Caco-2 (cell line): ENCODE measurements at regions not wholly inside any gene's neighbourhood (a gene's known extent, or its start where the extent isn't known, plus 50 kb on each side); places are given as distances from the start of the nearest gene placed in this dataset.

Experiments
- BruUV-seq: library from RNA; stranded (reverse); fragments of 400-500 nt; replicated peaks from 2 replicates; lab custom pipeline; 2021; lab: Mats Ljungman, UMichigan
- CTCF ChIA-PET: fragments of 300-600 bp; sonication (Branson Sonifier 250); formaldehyde crosslinking; loops from one replicate; lab custom pipeline; 2022; ENCODE audit warnings: antibody characterized with exemption; lab: Charles Lee
- POLR2A ChIA-PET: fragments of 300-600 bp; sonication (Branson Sonifier 250); formaldehyde crosslinking; loops from one replicate; lab custom pipeline; 2022; ENCODE audit warnings: antibody characterized with exemption; lab: Charles Lee
- DNase-seq, 2 experiments: peaks; one replicate each; pipeline versions ENCODE4 v3.0.0 to v3.0.0-alpha.2; 2020 to 2022
- H3K27me3 ChIP-seq: replicated peaks from 2 replicates; pipeline ENCODE4 v1.6.0; 2011; ENCODE audit warnings: low read length; ENCODE audit not compliant: control insufficient read depth, insufficient read depth
- H3K36me3 ChIP-seq: 2 replicates; pipeline ENCODE4 v1.5.1; 2011; ENCODE audit warnings: low read length; ENCODE audit not compliant: control insufficient read depth, insufficient read depth
- H3K4me1 ChIP-seq: fragments of 250-450 bp; sonication (Bioruptor Pico); 2 replicates; pipeline ENCODE4 v1.5.1; 2020; ENCODE audit warnings: mild to moderate bottlenecking
- H3K4me3 ChIP-seq: 2 replicates; pipeline ENCODE4 v1.5.1; 2011; ENCODE audit warnings: low read depth, mild to moderate bottlenecking, control low read depth, low read length
- H3K9me3 ChIP-seq: fragments of 250-450 bp; sonication (Bioruptor Pico); 2 replicates; pipeline ENCODE4 v1.5.1; 2020; ENCODE audit warnings: mild to moderate bottlenecking, moderate library complexity
- H3K27ac Mint-ChIP-seq: one replicate; pipeline ENCODE4 v1.8.0; 2022; ENCODE audit warnings: mixed read lengths; ENCODE audit not compliant: unreplicated experiment
- H3K27me3 Mint-ChIP-seq: one replicate; pipeline ENCODE4 v1.8.0; 2022; ENCODE audit warnings: mixed read lengths; ENCODE audit not compliant: insufficient read depth, unreplicated experiment
- H3K36me3 Mint-ChIP-seq: one replicate; pipeline ENCODE4 v1.8.0; 2022; ENCODE audit warnings: mild to moderate bottlenecking, mixed read lengths; ENCODE audit not compliant: insufficient read depth, unreplicated experiment
- H3K4me1 Mint-ChIP-seq: one replicate; pipeline ENCODE4 v1.8.0; 2022; ENCODE audit warnings: low read depth, mixed read lengths; ENCODE audit not compliant: unreplicated experiment
- H3K4me3 Mint-ChIP-seq: one replicate; pipeline ENCODE4 v1.8.0; 2022; ENCODE audit warnings: mild to moderate bottlenecking, moderate library complexity, mixed read lengths; ENCODE audit not compliant: unreplicated experiment
- H3K9me3 Mint-ChIP-seq: one replicate; pipeline ENCODE4 v1.8.0; 2022; ENCODE audit warnings: mixed read lengths; ENCODE audit not compliant: unreplicated experiment
- CTCF ChIP-seq, 2 experiments: fragments of 200-600 bp in 1 of 2; IDR thresholded peaks; 1 replicate in 1 of 2; 2 replicates in 1 of 2; pipeline versions ENCODE4 v1.5.1 to v1.8.0; 2011 to 2022; ENCODE audit warnings: antibody characterized with exemption in 1 of 2, control low read depth in 1 of 2, inconsistent platforms in 1 of 2, low read depth in 1 of 2, low read length in 1 of 2, mild to moderate bottlenecking in 1 of 2, moderate library complexity in 1 of 2; ENCODE audit not compliant: insufficient read depth in 1 of 2, severe bottlenecking in 1 of 2, unreplicated experiment in 1 of 2
- intact Hi-C: fragments of 100-400 bp; cut with micrococcal nuclease; formaldehyde crosslinking; loops from one replicate; pipeline ENCODE4 v1.10.0; 2022; ENCODE audit not compliant: unreplicated experiment

GRCh38 chr6:129967427-129967826 lies 51.0 kb upstream of the L3MBTL3 start:
- BruUV-seq, result no TSS peak
- no peak for DNase-seq
- Mint-ChIP-seq H3K4me1 (no peaks in the 10 kb centered on the region), H3K9me3 (peaks cover 19% of the 10 kb centered on the region), H3K27me3 (no peaks in the 10 kb centered on the region), H3K36me3 (no peaks in the 10 kb centered on the region), H3K4me3 (no peak overlapping the region), H3K27ac (no peak overlapping the region)
- no peak overlapping the region for H3K4me3 ChIP-seq
- no peaks in the 10 kb centered on the region for H3K4me1 ChIP-seq
- H3K36me3 ChIP-seq, result no peaks in the 10 kb centered on the region
- H3K9me3 ChIP-seq, result peaks cover 8% of the 10 kb centered on the region
- H3K27me3 ChIP-seq, result no peaks in the 10 kb centered on the region
- intact Hi-C loops, result no loop called here
- ChIA-PET POLR2A (interaction anchor here (0.6 kb wide), 1 partner anchor 258 kb away, joined by 3 read pairs; no protein-coding TSS in a partner anchor), CTCF (no interaction called here)
- TF ChIP-seq CTCF (IDR thresholded peaks at IDR 0.05; ENCODE audit: insufficient read depth in 1 of 2, low read depth in 1 of 2, low read length in 1 of 2, severe bottlenecking in 1 of 2, unreplicated experiment in 1 of 2), result no peak

- Histone ChIP-seq H3K4me3 (no peak overlapping the region), H3K9me3 (peaks cover 8% of the 10 kb centered on the region), H3K27me3 (no peaks in the 10 kb centered on the region), H3K36me3 (no peaks in the 10 kb centered on the region), H3K4me1 (no peaks in the 10 kb centered on the region)
- no peak overlapping the region for H3K4me3 Mint-ChIP-seq
- no peak for TF ChIP-seq CTCF (IDR thresholded peaks at IDR 0.05; ENCODE audit: insufficient read depth in 1 of 2, low read depth in 1 of 2, low read length in 1 of 2, severe bottlenecking in 1 of 2, unreplicated experiment in 1 of 2)
- no TSS peak for BruUV-seq
- ChIA-PET CTCF (no interaction called here), POLR2A (no interaction called here)
- intact Hi-C loops, result no loop called here
- H3K9me3 Mint-ChIP-seq, result peaks cover 19% of the 10 kb centered on the region
- DNase-seq, result no peak
- no peak overlapping the region for H3K27ac Mint-ChIP-seq
- no peaks in the 10 kb centered on the region for H3K4me1 Mint-ChIP-seq
- no peaks in the 10 kb centered on the region for H3K36me3 Mint-ChIP-seq
- no peaks in the 10 kb centered on the region for H3K27me3 Mint-ChIP-seq
These were observed 52.3 kb upstream of the L3MBTL3 start for GRCh38 chr6:129966125-129966524.

GRCh38 chr6:129965096-129965495 lies 53.3 kb upstream of the L3MBTL3 start:
- BruUV-seq, result no TSS peak
- Histone ChIP-seq H3K27me3 (no peaks in the 10 kb centered on the region), H3K36me3 (no peaks in the 10 kb centered on the region), H3K9me3 (peaks cover 8% of the 10 kb centered on the region), H3K4me3 (no peak overlapping the region), H3K4me1 (no peaks in the 10 kb centered on the region)
- POLR2A ChIA-PET, result no interaction called here
- intact Hi-C loops, result no loop called here
- no peak for TF ChIP-seq CTCF (IDR thresholded peaks at IDR 0.05; ENCODE audit: insufficient read depth in 1 of 2, low read depth in 1 of 2, low read length in 1 of 2, severe bottlenecking in 1 of 2, unreplicated experiment in 1 of 2)
- Mint-ChIP-seq H3K27ac (no peak overlapping the region), H3K36me3 (no peaks in the 10 kb centered on the region), H3K4me1 (no peaks in the 10 kb centered on the region), H3K9me3 (peaks cover 19% of the 10 kb centered on the region), H3K4me3 (no peak overlapping the region), H3K27me3 (no peaks in the 10 kb centered on the region)
- CTCF ChIA-PET, result no interaction called here
- no peak for DNase-seq
